ENCODE measurements at regions not wholly inside any gene's neighbourhood (a gene's known extent, or its start where the extent isn't known, plus 50 kb on each side); places are given as distances from the start of the nearest gene placed in this dataset.

GRCh38 chr6:81643156-81643555, 109.3 kb downstream of the TENT5A start:
- Histone ChIP-seq H3K9me3 (ENCODE audit: insufficient read depth, low read length) (no peaks in the 10 kb centered on the region), H3K27me3 (ENCODE audit: insufficient read depth, insufficient read length) (no peaks in the 10 kb centered on the region), H3K9ac (ENCODE audit: insufficient read length, low read depth) (no peak overlapping the region), H3K4me1 (ENCODE audit: insufficient read depth, insufficient read length) (no peaks in the 10 kb centered on the region), H3K36me3 (ENCODE audit: insufficient read depth, insufficient read length, low read length) (no peaks in the 10 kb centered on the region), H3K4me3 (ENCODE audit: insufficient read length, low read depth) (no peak overlapping the region)
- TF ChIP-seq ZNF274 (IDR thresholded peaks at IDR 0.05; ENCODE audit: low read depth, low read length) (no peak), YY1 (IDR thresholded peaks at IDR 0.05; ENCODE audit: insufficient read depth, insufficient read length) (no peak), SUZ12 (IDR thresholded peaks at IDR 0.05; ENCODE audit: extremely low read depth, insufficient read depth, insufficient read length) (no peak)
- no peak for DNase-seq (ENCODE audit: low read depth, low spot score)

GRCh38 chr6:81640891-81641290, 111.6 kb downstream of the TENT5A start:
- no peak for DNase-seq (ENCODE audit: low read depth, low spot score)
- H3K9me3 ChIP-seq (ENCODE audit: insufficient read depth, low read length), result no peaks in the 10 kb centered on the region
- no peak overlapping the region for H3K4me3 ChIP-seq (ENCODE audit: insufficient read length, low read depth)
- H3K9ac ChIP-seq (ENCODE audit: insufficient read length, low read depth), result no peak overlapping the region
- TF ChIP-seq ZNF274 (IDR thresholded peaks at IDR 0.05; ENCODE audit: low read depth, low read length), result no peak
- TF ChIP-seq SUZ12 (IDR thresholded peaks at IDR 0.05; ENCODE audit: extremely low read depth, insufficient read depth, insufficient read length), result no peak
- no peak for TF ChIP-seq YY1 (IDR thresholded peaks at IDR 0.05; ENCODE audit: insufficient read depth, insufficient read length)
- H3K27me3 ChIP-seq (ENCODE audit: insufficient read depth, insufficient read length), result no peaks in the 10 kb centered on the region
- no peaks in the 10 kb centered on the region for H3K4me1 ChIP-seq (ENCODE audit: insufficient read depth, insufficient read length)
- H3K36me3 ChIP-seq (ENCODE audit: insufficient read depth, insufficient read length, low read length), result no peaks in the 10 kb centered on the region

- Histone ChIP-seq H3K27me3 (ENCODE audit: insufficient read depth, insufficient read length) (no peaks in the 10 kb centered on the region), H3K36me3 (ENCODE audit: insufficient read depth, insufficient read length, low read length) (no peaks in the 10 kb centered on the region), H3K4me3 (ENCODE audit: insufficient read length, low read depth) (no peak overlapping the region), H3K4me1 (ENCODE audit: insufficient read depth, insufficient read length) (no peaks in the 10 kb centered on the region), H3K9me3 (ENCODE audit: insufficient read depth, low read length) (no peaks in the 10 kb centered on the region), H3K9ac (ENCODE audit: insufficient read length, low read depth) (no peak overlapping the region)
- DNase-seq (ENCODE audit: low read depth, low spot score), result no peak
- TF ChIP-seq YY1 (IDR thresholded peaks at IDR 0.05; ENCODE audit: insufficient read depth, insufficient read length), result no peak
- no peak for TF ChIP-seq ZNF274 (IDR thresholded peaks at IDR 0.05; ENCODE audit: low read depth, low read length)
- no peak for TF ChIP-seq SUZ12 (IDR thresholded peaks at IDR 0.05; ENCODE audit: extremely low read depth, insufficient read depth, insufficient read length)
These were observed 112.4 kb downstream of the TENT5A start for GRCh38 chr6:81640126-81640525.

- no peaks in the 10 kb centered on the region for H3K27me3 ChIP-seq (ENCODE audit: insufficient read depth, insufficient read length)
- TF ChIP-seq YY1 (IDR thresholded peaks at IDR 0.05; ENCODE audit: insufficient read depth, insufficient read length) (no peak), SUZ12 (IDR thresholded peaks at IDR 0.05; ENCODE audit: extremely low read depth, insufficient read depth, insufficient read length) (no peak), ZNF274 (IDR thresholded peaks at IDR 0.05; ENCODE audit: low read depth, low read length) (no peak)
- H3K4me3 ChIP-seq (ENCODE audit: insufficient read length, low read depth), result no peak overlapping the region
- H3K9me3 ChIP-seq (ENCODE audit: insufficient read depth, low read length), result no peaks in the 10 kb centered on the region
- no peak overlapping the region for H3K9ac ChIP-seq (ENCODE audit: insufficient read length, low read depth)
- DNase-seq (ENCODE audit: low read depth, low spot score), result no peak
- H3K4me1 ChIP-seq (ENCODE audit: insufficient read depth, insufficient read length), result no peaks in the 10 kb centered on the region
- H3K36me3 ChIP-seq (ENCODE audit: insufficient read depth, insufficient read length, low read length), result no peaks in the 10 kb centered on the region
These were observed 114.1 kb downstream of the TENT5A start for GRCh38 chr6:81638366-81638765.

- no peak for TF ChIP-seq YY1 (IDR thresholded peaks at IDR 0.05; ENCODE audit: insufficient read depth, insufficient read length)
- no peak for TF ChIP-seq SUZ12 (IDR thresholded peaks at IDR 0.05; ENCODE audit: extremely low read depth, insufficient read depth, insufficient read length)
- no peak for TF ChIP-seq ZNF274 (IDR thresholded peaks at IDR 0.05; ENCODE audit: low read depth, low read length)
- no peak overlapping the region for H3K9ac ChIP-seq (ENCODE audit: insufficient read length, low read depth)
These were observed 115.4 kb downstream of the TENT5A start for GRCh38 chr6:81636930-81637568.

DNA sequence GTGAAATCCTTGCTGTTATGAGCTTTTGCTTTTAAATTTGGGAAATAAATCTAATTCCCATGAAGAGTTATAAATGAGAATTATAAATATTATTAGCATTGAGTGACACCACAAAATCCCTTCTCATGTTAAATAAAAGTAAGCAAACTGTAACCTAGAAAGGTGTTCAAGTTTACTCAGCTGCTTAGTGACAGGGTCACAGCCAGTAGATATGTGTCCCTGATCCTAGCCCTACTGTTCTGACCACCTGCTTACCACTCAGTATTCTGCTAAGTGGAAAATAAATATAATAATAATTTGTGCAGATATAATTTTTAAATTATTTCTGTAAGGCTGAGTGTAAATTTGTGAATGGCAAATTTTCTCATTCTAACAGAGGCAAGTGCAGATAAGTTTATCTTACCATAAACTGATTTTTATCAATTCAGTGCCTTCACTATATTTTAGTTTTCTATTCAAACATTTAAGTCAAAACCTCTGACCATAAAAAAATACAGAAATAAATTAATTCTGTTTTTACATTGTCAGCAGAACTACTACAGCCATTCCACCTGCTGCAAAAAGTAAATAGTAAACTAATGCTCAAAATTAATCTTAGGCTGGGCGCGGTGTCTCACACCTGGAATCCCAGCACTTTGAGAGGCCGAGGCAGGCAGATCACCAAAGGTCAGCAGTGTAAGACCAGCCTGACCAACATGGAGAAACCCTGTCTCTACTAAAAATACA, 118.2 kb downstream of the TENT5A start:
- DNase-seq (ENCODE audit: low read depth, low spot score), result no peak
- Histone ChIP-seq H3K4me3 (ENCODE audit: insufficient read length, low read depth) (no peak overlapping the region), H3K9me3 (ENCODE audit: insufficient read depth, low read length) (no peaks in the 10 kb centered on the region; the same call in 1 of the 2 replicates), H3K4me1 (ENCODE audit: insufficient read depth, insufficient read length) (no peaks in the 10 kb centered on the region), H3K27me3 (ENCODE audit: insufficient read depth, insufficient read length) (no peaks in the 10 kb centered on the region), H3K9ac (ENCODE audit: insufficient read length, low read depth) (no peak overlapping the region), H3K36me3 (ENCODE audit: insufficient read depth, insufficient read length, low read length) (no peaks in the 10 kb centered on the region)
- TF ChIP-seq SUZ12 (IDR thresholded peaks at IDR 0.05; ENCODE audit: extremely low read depth, insufficient read depth, insufficient read length), result no peak
- no peak for TF ChIP-seq YY1 (IDR thresholded peaks at IDR 0.05; ENCODE audit: insufficient read depth, insufficient read length)
- no peak for TF ChIP-seq ZNF274 (IDR thresholded peaks at IDR 0.05; ENCODE audit: low read depth, low read length)

More at GRCh38 chr6:81636930-81637568, 115.4 kb downstream of the TENT5A start:
- Histone ChIP-seq H3K27me3 (ENCODE audit: insufficient read depth, insufficient read length) (no peaks in the 10 kb centered on the region), H3K4me3 (ENCODE audit: insufficient read length, low read depth) (no peak overlapping the region), H3K9me3 (ENCODE audit: insufficient read depth, low read length) (no peaks in the 10 kb centered on the region), H3K4me1 (ENCODE audit: insufficient read depth, insufficient read length) (no peaks in the 10 kb centered on the region), H3K36me3 (ENCODE audit: insufficient read depth, insufficient read length, low read length) (no peaks in the 10 kb centered on the region)
- no peak for DNase-seq (ENCODE audit: low read depth, low spot score)

- H3K36me3 ChIP-seq (ENCODE audit: insufficient read depth, insufficient read length, low read length), result no peaks in the 10 kb centered on the region
- H3K27me3 ChIP-seq (ENCODE audit: insufficient read depth, insufficient read length), result no peaks in the 10 kb centered on the region
- no peak overlapping the region for H3K4me3 ChIP-seq (ENCODE audit: insufficient read length, low read depth)
- no peaks in the 10 kb centered on the region for H3K4me1 ChIP-seq (ENCODE audit: insufficient read depth, insufficient read length)
- H3K9me3 ChIP-seq (ENCODE audit: insufficient read depth, low read length), result no peaks in the 10 kb centered on the region; the same call in 1 of the 2 replicates
- H3K9ac ChIP-seq (ENCODE audit: insufficient read length, low read depth), result no peak overlapping the region
- DNase-seq (ENCODE audit: low read depth, low spot score), result no peak
- TF ChIP-seq YY1 (IDR thresholded peaks at IDR 0.05; ENCODE audit: insufficient read depth, insufficient read length), result no peak
These were observed 119.1 kb downstream of the TENT5A start for GRCh38 chr6:81633391-81633790.

All from NT2/D1 (cell line).